MM.1S (cell line): ENCODE measurements at regions not wholly inside any gene's neighbourhood (a gene's known extent, or its start where the extent isn't known, plus 50 kb on each side); places are given as distances from the start of the nearest gene placed in this dataset.

Experiments
- DNase-seq: peaks from one replicate; pipeline ENCODE4 v3.0.0-alpha.2; 2015
- H2AFZ ChIP-seq: fragments of 300-600 bp; sonication (generic); 2 replicates; pipeline ENCODE4 v1.6.0; 2016; ENCODE audit warnings: antibody characterized with exemption, low read length
- H3F3A ChIP-seq: fragments of 300-600 bp; sonication (generic); 2 replicates; pipeline ENCODE4 v1.6.1; 2016; ENCODE audit warnings: mild to moderate bottlenecking, antibody characterized with exemption, low read length, moderate library complexity, mixed read lengths; ENCODE audit not compliant: insufficient read depth
- H3K27ac ChIP-seq: fragments of 300-600 bp; sonication (generic); 2 replicates; pipeline ENCODE4 v1.5.1; 2016; ENCODE audit warnings: mild to moderate bottlenecking, low read length
- H3K27me3 ChIP-seq: fragments of 300-600 bp; sonication (generic); replicated peaks from 2 replicates; pipeline ENCODE4 v1.6.0; 2016; ENCODE audit warnings: low read length; ENCODE audit not compliant: insufficient read depth
- H3K36me3 ChIP-seq: fragments of 300-600 bp; sonication (generic); replicated peaks from 2 replicates; pipeline ENCODE4 v1.6.1; 2016; ENCODE audit warnings: mild to moderate bottlenecking, low read length, mixed read lengths; ENCODE audit not compliant: insufficient read depth
- H3K4me1 ChIP-seq: fragments of 300-600 bp; sonication (generic); 2 replicates; pipeline ENCODE4 v1.6.1; 2016; ENCODE audit warnings: low read length, mixed read lengths
- H3K4me2 ChIP-seq: fragments of 300-600 bp; sonication (generic); 2 replicates; pipeline ENCODE4 v1.6.0; 2016; ENCODE audit warnings: low read depth, low read length
- H3K4me3 ChIP-seq: fragments of 300-600 bp; sonication (generic); 2 replicates; pipeline ENCODE4 v1.5.1; 2016; ENCODE audit warnings: low read length, mixed read lengths
- H3K79me2 ChIP-seq: fragments of 300-600 bp; sonication (generic); 2 replicates; pipeline ENCODE4 v1.6.1; 2016; ENCODE audit warnings: mixed run types, low read length, mixed read lengths
- H3K9ac ChIP-seq: fragments of 300-600 bp; sonication (generic); 2 replicates; pipeline ENCODE4 v1.6.1; 2016; ENCODE audit warnings: low read length, mixed read lengths
- H3K9me2 ChIP-seq: fragments of 300-600 bp; sonication (generic); replicated peaks from 2 replicates; pipeline ENCODE4 v1.6.1; 2016; ENCODE audit warnings: mild to moderate bottlenecking, low read length, mixed read lengths; ENCODE audit not compliant: insufficient read depth
- H3K9me3 ChIP-seq: fragments of 300-600 bp; sonication (generic); replicated peaks from 2 replicates; pipeline ENCODE4 v1.6.1; 2016; ENCODE audit warnings: mild to moderate bottlenecking, low read length, mixed read lengths; ENCODE audit not compliant: insufficient read depth
- H4K20me1 ChIP-seq: fragments of 300-600 bp; sonication (generic); 2 replicates; pipeline ENCODE4 v1.6.1; 2016; ENCODE audit warnings: mild to moderate bottlenecking, low read length, moderate library complexity, mixed read lengths; ENCODE audit not compliant: insufficient read depth
- CTCF ChIP-seq: fragments of 300-600 bp; sonication (generic); IDR thresholded peaks from 2 replicates; pipeline ENCODE4 v1.5.1; 2016; ENCODE audit warnings: antibody characterized with exemption, low read length, mixed read lengths
- EZH2 ChIP-seq: fragments of 300-600 bp; sonication (generic); optimal IDR thresholded peaks from 2 replicates; pipeline ENCODE3; 2017; ENCODE audit warnings: low read depth, mild to moderate bottlenecking, antibody characterized with exemption, low read length, mixed read lengths
- EZH2phosphoT487 ChIP-seq: fragments of 300-600 bp; sonication (generic); IDR thresholded peaks from 2 replicates; pipeline ENCODE4 v1.6.1; 2018; ENCODE audit warnings: antibody characterized with exemption, low read length

- H3K4me2 ChIP-seq = no peak overlapping the region
- H4K20me1 ChIP-seq = no peaks in the 10 kb centered on the region
- TF ChIP-seq EZH2phosphoT487 (no peak), EZH2 (no peak), CTCF (no peak)
- H3K27me3 ChIP-seq = no peaks in the 10 kb centered on the region
- no peaks in the 10 kb centered on the region for H3K9me2 ChIP-seq
- H3K4me1 ChIP-seq = no peaks in the 10 kb centered on the region
- no peak overlapping the region for H3K4me3 ChIP-seq
- no peaks in the 10 kb centered on the region for H3K9me3 ChIP-seq
- H3K9ac ChIP-seq = no peak overlapping the region
- H3K79me2 ChIP-seq = no peaks in the 10 kb centered on the region
- no peaks in the 10 kb centered on the region for H3F3A ChIP-seq
- no peak overlapping the region for H2AFZ ChIP-seq
- no peak overlapping the region for H3K27ac ChIP-seq
- no peaks in the 10 kb centered on the region for H3K36me3 ChIP-seq
- no peak for DNase-seq
These were observed 2056.8 kb upstream of the CELF4 start for GRCh38 chr18:39622431-39622830.

- H2AFZ ChIP-seq = no peak overlapping the region
- H3K9me2 ChIP-seq = no peaks in the 10 kb centered on the region
- no peaks in the 10 kb centered on the region for H3K27me3 ChIP-seq
- no peak overlapping the region for H3K4me3 ChIP-seq
- no peaks in the 10 kb centered on the region for H3K36me3 ChIP-seq
- H3K4me2 ChIP-seq = no peak overlapping the region
- DNase-seq = no peak
- no peak overlapping the region for H3K9ac ChIP-seq
- TF ChIP-seq CTCF = no peak
- no peak for TF ChIP-seq EZH2phosphoT487
- TF ChIP-seq EZH2 = no peak
- no peak overlapping the region for H3K27ac ChIP-seq
- no peaks in the 10 kb centered on the region for H3F3A ChIP-seq
- H3K79me2 ChIP-seq = no peaks in the 10 kb centered on the region
- no peaks in the 10 kb centered on the region for H3K4me1 ChIP-seq
- no peaks in the 10 kb centered on the region for H3K9me3 ChIP-seq
- H4K20me1 ChIP-seq = no peaks in the 10 kb centered on the region
These were observed 2055.1 kb upstream of the CELF4 start for GRCh38 chr18:39620551-39621168.

- no peaks in the 10 kb centered on the region for H3K9me3 ChIP-seq
- TF ChIP-seq EZH2 (no peak), CTCF (no peak), EZH2phosphoT487 (no peak)
These were observed 2052.8 kb upstream of the CELF4 start for GRCh38 chr18:39618265-39619003.

More at GRCh38 chr18:39618265-39619003, 2052.8 kb upstream of the CELF4 start:
- no peak for DNase-seq
- H3K79me2 ChIP-seq = no peaks in the 10 kb centered on the region
- no peaks in the 10 kb centered on the region for H4K20me1 ChIP-seq
- no peak overlapping the region for H2AFZ ChIP-seq
- no peaks in the 10 kb centered on the region for H3K27me3 ChIP-seq
- H3K4me1 ChIP-seq = no peaks in the 10 kb centered on the region
- no peak overlapping the region for H3K9ac ChIP-seq
- H3F3A ChIP-seq = no peaks in the 10 kb centered on the region
- H3K36me3 ChIP-seq = no peaks in the 10 kb centered on the region
- H3K4me3 ChIP-seq = no peak overlapping the region
- H3K4me2 ChIP-seq = no peak overlapping the region
- H3K27ac ChIP-seq = no peak overlapping the region
- H3K9me2 ChIP-seq = no peaks in the 10 kb centered on the region
